CD4-positive, alpha-beta memory T cell (primary cell): ENCODE measurements at regions not wholly inside any gene's neighbourhood (a gene's known extent, or its start where the extent isn't known, plus 50 kb on each side); places are given as distances from the start of the nearest gene placed in this dataset.

ENCODE experiments used
- CTCF ChIA-PET: fragments of 350-600 bp; sonication (Branson Sonifier 250); formaldehyde crosslinking; loops from one replicate; lab custom pipeline; 2021; ENCODE audit warnings: inconsistent platforms; ENCODE audit not compliant: partially characterized antibody; lab: Charles Lee
- POLR2A ChIA-PET: fragments of 350-600 bp; sonication (Branson Sonifier 250); formaldehyde crosslinking; loops from one replicate; lab custom pipeline; 2021; ENCODE audit not compliant: partially characterized antibody; lab: Charles Lee
- DNase-seq, 5 donors: peaks; one replicate each; pipeline versions ENCODE4 v3.0.0 to v3.0.0-alpha.2; 2020 to 2022; ENCODE audit warnings: mixed read lengths in 1 of 5
- H3K27ac ChIP-seq: one replicate; pipeline ENCODE4 v1.7.0; 2013; ENCODE audit warnings: low read depth, low read length
- H3K27me3 ChIP-seq: 2 replicates; pipeline ENCODE4 v1.7.0; 2013; ENCODE audit warnings: mild to moderate bottlenecking, low read length, moderate library complexity; ENCODE audit not compliant: insufficient read depth
- H3K36me3 ChIP-seq: 2 replicates; pipeline ENCODE4 v1.7.0; 2013; ENCODE audit warnings: mild to moderate bottlenecking, low read length, moderate library complexity; ENCODE audit not compliant: insufficient read depth
- H3K4me1 ChIP-seq: 2 replicates; pipeline ENCODE4 v1.7.0; 2013; ENCODE audit warnings: mild to moderate bottlenecking, low read length, moderate library complexity; ENCODE audit not compliant: insufficient read depth
- H3K4me3 ChIP-seq, 2 donors: one replicate each; pipeline ENCODE4 v1.7.0; 2013; ENCODE audit warnings: low read length in 2 of 2, mild to moderate bottlenecking in 1 of 2
- H3K9me3 ChIP-seq, 2 donors: one replicate each; pipeline ENCODE4 v1.7.0; 2013; ENCODE audit warnings: low read length in 2 of 2, control low read depth in 1 of 2; ENCODE audit not compliant: control insufficient read depth in 1 of 2
- H3K27ac Mint-ChIP-seq, 7 donors: one replicate each; pipeline ENCODE4 v1.8.0; 2020 to 2021; ENCODE audit warnings: mixed read lengths in 7 of 7, mild to moderate bottlenecking in 6 of 7, inconsistent platforms in 3 of 7, moderate library complexity in 3 of 7
- H3K27me3 Mint-ChIP-seq, 2 donors: one replicate each; pipeline ENCODE4 v1.8.0; 2020 to 2021; ENCODE audit warnings: mixed read lengths in 2 of 2
- H3K36me3 Mint-ChIP-seq, 2 donors: one replicate each; pipeline ENCODE4 v1.8.0; 2020 to 2021; ENCODE audit warnings: mixed read lengths in 2 of 2, inconsistent platforms in 1 of 2, mild to moderate bottlenecking in 1 of 2
- H3K4me1 Mint-ChIP-seq, 4 donors: one replicate each; pipeline ENCODE4 v1.8.0; 2020 to 2021; ENCODE audit warnings: mixed read lengths in 4 of 4, mild to moderate bottlenecking in 1 of 4
- H3K4me3 Mint-ChIP-seq, 8 donors: one replicate each; pipeline ENCODE4 v1.8.0; 2020 to 2021; ENCODE audit warnings: mixed read lengths in 8 of 8, mild to moderate bottlenecking in 7 of 8, moderate library complexity in 6 of 8, inconsistent platforms in 3 of 8
- H3K9me3 Mint-ChIP-seq, 8 donors: one replicate each; pipeline ENCODE4 v1.8.0; 2020 to 2021; ENCODE audit warnings: mixed read lengths in 8 of 8, mild to moderate bottlenecking in 5 of 8, inconsistent platforms in 3 of 8, moderate library complexity in 1 of 8
- intact Hi-C: fragments of 100-400 bp; cut with micrococcal nuclease; formaldehyde crosslinking; loops from one replicate; pipeline ENCODE4 v1.15.1; 2023

DNA sequence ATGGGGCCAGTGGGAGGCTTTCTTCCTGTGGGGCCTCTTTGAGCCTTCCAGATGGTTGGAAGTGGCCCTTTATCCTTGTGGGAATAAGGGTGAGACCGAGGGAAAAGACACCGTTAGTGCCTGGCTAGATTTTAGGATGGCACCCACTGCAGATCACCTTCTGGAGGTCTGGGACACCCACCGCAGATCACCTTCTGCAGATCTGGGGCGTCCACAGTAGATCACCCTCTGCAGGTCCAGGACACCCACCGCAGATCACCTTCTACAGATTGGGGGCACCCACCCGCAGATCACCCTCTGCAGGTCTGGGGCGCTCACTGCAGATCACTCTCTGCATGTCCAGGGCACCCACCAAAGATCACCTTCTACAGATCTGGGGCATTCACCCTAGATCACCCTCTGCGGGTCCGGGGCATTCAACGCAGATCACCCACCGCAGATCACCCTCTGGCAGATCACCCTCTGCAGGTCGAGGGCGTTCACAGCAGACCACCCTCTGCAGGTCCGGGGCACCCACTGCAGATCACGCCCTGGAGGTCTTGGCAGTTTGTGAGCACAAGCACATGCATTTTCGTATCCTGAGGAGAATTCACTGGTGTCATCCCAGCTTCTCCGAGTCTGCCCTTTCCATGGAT is 153.4 kb upstream of the TSHZ3 start:
- intact Hi-C loops = no loop called here
- ChIA-PET POLR2A (no interaction called here), CTCF (no interaction called here)
- DNase-seq = no peak
- Mint-ChIP-seq H3K27me3 (peaks cover 6 to 9% of the 10 kb centered on the region in 2 donors), H3K4me3 (no peak overlapping the region), H3K9me3 (peaks cover 0 to 2% (median 0%) of the 10 kb centered on the region in 8 donors), H3K36me3 (no peaks in the 10 kb centered on the region), H3K4me1 (no peaks in the 10 kb centered on the region), H3K27ac (no peak overlapping the region)
- H3K4me3 ChIP-seq = no peak overlapping the region
- no peaks in the 10 kb centered on the region for H3K36me3 ChIP-seq
- H3K4me1 ChIP-seq = no peaks in the 10 kb centered on the region
- H3K9me3 ChIP-seq = no peaks in the 10 kb centered on the region
- no peak overlapping the region for H3K27ac ChIP-seq
- H3K27me3 ChIP-seq = no peaks in the 10 kb centered on the region

GRCh38 chr19:31503211-31503610 is 154.0 kb upstream of the TSHZ3 start:
- intact Hi-C loops = no loop called here
- H3K36me3 ChIP-seq = no peaks in the 10 kb centered on the region
- ChIA-PET CTCF (no interaction called here), POLR2A (no interaction called here)
- H3K9me3 ChIP-seq = no peaks in the 10 kb centered on the region
- H3K27ac ChIP-seq = no peak overlapping the region
- Mint-ChIP-seq H3K36me3 (no peaks in the 10 kb centered on the region), H3K4me3 (no peak overlapping the region), H3K27me3 (peaks cover 6 to 11% of the 10 kb centered on the region in 2 donors), H3K27ac (no peak overlapping the region), H3K4me1 (no peaks in the 10 kb centered on the region), H3K9me3 (peaks cover 0 to 2% (median 0%) of the 10 kb centered on the region in 8 donors)
- H3K27me3 ChIP-seq = no peaks in the 10 kb centered on the region
- no peaks in the 10 kb centered on the region for H3K4me1 ChIP-seq
- DNase-seq = no peak
- H3K4me3 ChIP-seq = no peak overlapping the region

GRCh38 chr19:31504221-31504620 is 155.0 kb upstream of the TSHZ3 start:
- intact Hi-C loops = no loop called here

DNA sequence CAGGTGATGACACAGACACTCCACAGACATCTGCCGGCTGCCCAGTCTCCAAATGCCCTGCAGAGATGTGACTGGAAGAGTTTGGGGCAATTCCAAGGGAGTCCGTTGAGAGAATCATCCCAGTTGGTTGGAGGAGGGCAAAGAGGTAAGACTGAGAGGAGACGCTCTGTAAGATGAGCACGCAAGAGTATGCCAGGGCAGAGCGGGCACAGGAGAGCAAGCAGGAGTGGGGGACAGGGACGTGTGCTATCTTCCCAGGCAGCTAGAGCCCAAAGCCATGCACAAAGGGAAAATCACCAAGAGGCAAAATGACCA is 156.3 kb upstream of the TSHZ3 start:
- CTCF ChIA-PET = no interaction called here
- H3K27ac ChIP-seq = no peak overlapping the region
- no peak overlapping the region for H3K4me3 ChIP-seq
- no peaks in the 10 kb centered on the region for H3K4me1 ChIP-seq
- POLR2A ChIA-PET = no interaction called here
- H3K4me1 Mint-ChIP-seq = no peaks in the 10 kb centered on the region
- H3K9me3 ChIP-seq = no peaks in the 10 kb centered on the region
- intact Hi-C loops = no loop called here
- no peak overlapping the region for H3K4me3 Mint-ChIP-seq
- H3K9me3 Mint-ChIP-seq = peaks cover 0 to 2% (median 0%) of the 10 kb centered on the region in 8 donors
- H3K36me3 Mint-ChIP-seq = no peaks in the 10 kb centered on the region
- no peaks in the 10 kb centered on the region for H3K36me3 ChIP-seq
- H3K27me3 ChIP-seq = no peaks in the 10 kb centered on the region
- DNase-seq = no peak
- H3K27ac Mint-ChIP-seq = no peak overlapping the region
- H3K27me3 Mint-ChIP-seq = peaks cover 4 to 11% of the 10 kb centered on the region in 2 donors

More at GRCh38 chr19:31504221-31504620, 155.0 kb upstream of the TSHZ3 start:
- Mint-ChIP-seq H3K36me3 (no peaks in the 10 kb centered on the region), H3K27me3 (peaks cover 6 to 11% of the 10 kb centered on the region in 2 donors), H3K4me3 (no peak overlapping the region), H3K4me1 (no peaks in the 10 kb centered on the region), H3K9me3 (peaks cover 0 to 2% (median 0%) of the 10 kb centered on the region in 8 donors), H3K27ac (no peak overlapping the region)
- Histone ChIP-seq H3K27me3 (no peaks in the 10 kb centered on the region), H3K4me3 (no peak overlapping the region), H3K27ac (no peak overlapping the region), H3K4me1 (no peaks in the 10 kb centered on the region), H3K36me3 (no peaks in the 10 kb centered on the region), H3K9me3 (no peaks in the 10 kb centered on the region)
- ChIA-PET CTCF (no interaction called here), POLR2A (no interaction called here)
- DNase-seq = no peak

- intact Hi-C loops = no loop called here
- H3K4me3 Mint-ChIP-seq = no peak overlapping the region
- no peaks in the 10 kb centered on the region for H3K4me1 Mint-ChIP-seq
- Histone ChIP-seq H3K27ac (no peak overlapping the region), H3K4me3 (no peak overlapping the region), H3K9me3 (no peaks in the 10 kb centered on the region), H3K36me3 (no peaks in the 10 kb centered on the region), H3K27me3 (no peaks in the 10 kb centered on the region), H3K4me1 (no peaks in the 10 kb centered on the region)
- peaks cover 0 to 2% (median 0%) of the 10 kb centered on the region in 8 donors for H3K9me3 Mint-ChIP-seq
- ChIA-PET CTCF (no interaction called here), POLR2A (no interaction called here)
- no peaks in the 10 kb centered on the region for H3K36me3 Mint-ChIP-seq
- H3K27me3 Mint-ChIP-seq = peaks cover 4 to 11% of the 10 kb centered on the region in 2 donors
- no peak for DNase-seq
- H3K27ac Mint-ChIP-seq = no peak overlapping the region
These were observed 156.9 kb upstream of the TSHZ3 start for GRCh38 chr19:31506102-31506501.

GRCh38 chr19:31510635-31511034 is 161.4 kb upstream of the TSHZ3 start:
- H3K4me1 Mint-ChIP-seq = no peaks in the 10 kb centered on the region
- intact Hi-C loops = no loop called here
- H3K27me3 Mint-ChIP-seq = peaks cover 0 to 7% of the 10 kb centered on the region in 2 donors

DNA sequence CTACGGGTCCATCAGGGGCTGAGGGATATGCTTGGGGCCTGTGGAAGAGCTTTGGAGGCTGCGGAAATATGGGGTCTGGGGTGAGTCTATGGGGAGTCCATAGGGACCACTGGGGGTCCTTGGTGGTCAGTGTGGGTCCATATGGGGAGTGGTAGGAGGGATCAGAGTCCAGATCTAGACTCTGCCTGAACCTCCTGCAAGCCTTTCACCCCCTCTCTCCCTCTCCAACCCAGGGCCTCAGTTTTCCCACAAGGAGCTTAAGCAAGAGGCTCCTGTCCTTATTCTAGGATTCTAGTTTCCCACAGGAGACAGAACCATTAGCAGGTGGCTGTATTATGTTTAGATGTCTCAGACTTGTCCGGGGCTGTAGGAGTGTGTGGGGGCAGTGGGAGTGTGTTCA is 161.9 kb upstream of the TSHZ3 start:
- no peak overlapping the region for H3K27ac Mint-ChIP-seq
- H3K4me3 Mint-ChIP-seq = no peak overlapping the region
- DNase-seq = no peak
- Histone ChIP-seq H3K27me3 (no peaks in the 10 kb centered on the region), H3K9me3 (no peaks in the 10 kb centered on the region), H3K4me1 (no peaks in the 10 kb centered on the region), H3K27ac (no peak overlapping the region), H3K36me3 (no peaks in the 10 kb centered on the region), H3K4me3 (no peak overlapping the region)
- H3K36me3 Mint-ChIP-seq = no peaks in the 10 kb centered on the region
- ChIA-PET POLR2A (no interaction called here), CTCF (no interaction called here)
- intact Hi-C loops = no loop called here
- peaks cover 0 to 5% of the 10 kb centered on the region in 2 donors for H3K27me3 Mint-ChIP-seq
- peaks cover 0 to 2% (median 0%) of the 10 kb centered on the region in 8 donors for H3K9me3 Mint-ChIP-seq
- H3K4me1 Mint-ChIP-seq = no peaks in the 10 kb centered on the region

More at GRCh38 chr19:31510635-31511034, 161.4 kb upstream of the TSHZ3 start:
- no peak overlapping the region for H3K27ac ChIP-seq
- no peaks in the 10 kb centered on the region for H3K36me3 Mint-ChIP-seq
- POLR2A ChIA-PET = no interaction called here
- H3K27me3 ChIP-seq = no peaks in the 10 kb centered on the region
- H3K36me3 ChIP-seq = no peaks in the 10 kb centered on the region
- H3K9me3 Mint-ChIP-seq = peaks cover 0 to 2% (median 0%) of the 10 kb centered on the region in 8 donors
- DNase-seq = no peak
- H3K27ac Mint-ChIP-seq = no peak overlapping the region
- H3K9me3 ChIP-seq = no peaks in the 10 kb centered on the region
- no peak overlapping the region for H3K4me3 ChIP-seq
- no peaks in the 10 kb centered on the region for H3K4me1 ChIP-seq
- CTCF ChIA-PET = no interaction called here
- H3K4me3 Mint-ChIP-seq = no peak overlapping the region
